ENCODE measurements at regions not wholly inside any gene's neighbourhood (a gene's known extent, or its start where the extent isn't known, plus 50 kb on each side); places are given as distances from the start of the nearest gene placed in this dataset.
A peak's percentile ranks its signal among the peaks of the same experiment; 100 is the strongest.

GRCh38 chrX:80285131-80285773 lies 135.0 kb upstream of the TENT5D start:
- no peaks in the 10 kb centered on the region for H3K36me3 ChIP-seq (ENCODE audit: low read depth)
- DNase-seq (ENCODE audit: low spot score): no peak
- H3K9me3 ChIP-seq (ENCODE audit: severe bottlenecking): no peaks in the 10 kb centered on the region
- H3K27ac ChIP-seq (ENCODE audit: poor library complexity, severe bottlenecking): no peak overlapping the region
- ATAC-seq (ENCODE audit: low read depth): no peak
- H3K27me3 ChIP-seq (ENCODE audit: insufficient read depth, poor library complexity, severe bottlenecking): no peaks in the 10 kb centered on the region
- H3K4me3 ChIP-seq (ENCODE audit: severe bottlenecking): no peak overlapping the region
- TF ChIP-seq, protein P1, sequence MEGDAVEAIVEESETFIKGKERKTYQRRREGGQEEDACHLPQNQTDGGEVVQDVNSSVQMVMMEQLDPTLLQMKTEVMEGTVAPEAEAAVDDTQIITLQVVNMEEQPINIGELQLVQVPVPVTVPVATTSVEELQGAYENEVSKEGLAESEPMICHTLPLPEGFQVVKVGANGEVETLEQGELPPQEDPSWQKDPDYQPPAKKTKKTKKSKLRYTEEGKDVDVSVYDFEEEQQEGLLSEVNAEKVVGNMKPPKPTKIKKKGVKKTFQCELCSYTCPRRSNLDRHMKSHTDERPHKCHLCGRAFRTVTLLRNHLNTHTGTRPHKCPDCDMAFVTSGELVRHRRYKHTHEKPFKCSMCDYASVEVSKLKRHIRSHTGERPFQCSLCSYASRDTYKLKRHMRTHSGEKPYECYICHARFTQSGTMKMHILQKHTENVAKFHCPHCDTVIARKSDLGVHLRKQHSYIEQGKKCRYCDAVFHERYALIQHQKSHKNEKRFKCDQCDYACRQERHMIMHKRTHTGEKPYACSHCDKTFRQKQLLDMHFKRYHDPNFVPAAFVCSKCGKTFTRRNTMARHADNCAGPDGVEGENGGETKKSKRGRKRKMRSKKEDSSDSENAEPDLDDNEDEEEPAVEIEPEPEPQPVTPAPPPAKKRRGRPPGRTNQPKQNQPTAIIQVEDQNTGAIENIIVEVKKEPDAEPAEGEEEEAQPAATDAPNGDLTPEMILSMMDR (IDR thresholded peaks at IDR 0.05; ENCODE audit: poor library complexity, severe bottlenecking): peak; percentile 46
- no peaks in the 10 kb centered on the region for H3K4me1 ChIP-seq (ENCODE audit: insufficient read depth, poor library complexity, severe bottlenecking)

- Histone ChIP-seq H3K4me1 (ENCODE audit: insufficient read depth, poor library complexity, severe bottlenecking) (no peaks in the 10 kb centered on the region), H3K4me3 (ENCODE audit: severe bottlenecking) (no peak overlapping the region), H3K27ac (ENCODE audit: poor library complexity, severe bottlenecking) (no peak overlapping the region), H3K36me3 (ENCODE audit: low read depth) (no peaks in the 10 kb centered on the region), H3K9me3 (ENCODE audit: severe bottlenecking) (no peaks in the 10 kb centered on the region), H3K27me3 (ENCODE audit: insufficient read depth, poor library complexity, severe bottlenecking) (no peaks in the 10 kb centered on the region)
- DNase-seq (ENCODE audit: low spot score) (no peak), ATAC-seq (ENCODE audit: low read depth) (no peak)
- TF ChIP-seq, protein P1 (IDR thresholded peaks at IDR 0.05; ENCODE audit: poor library complexity, severe bottlenecking): no peak
Observed at GRCh38 chrX:80290834-80291233, 129.4 kb upstream of the TENT5D start.

- ATAC-seq (ENCODE audit: low read depth): no peak
- Histone ChIP-seq H3K4me1 (ENCODE audit: insufficient read depth, poor library complexity, severe bottlenecking) (no peaks in the 10 kb centered on the region), H3K27ac (ENCODE audit: poor library complexity, severe bottlenecking) (no peak overlapping the region), H3K4me3 (ENCODE audit: severe bottlenecking) (no peak overlapping the region), H3K36me3 (ENCODE audit: low read depth) (no peaks in the 10 kb centered on the region), H3K27me3 (ENCODE audit: insufficient read depth, poor library complexity, severe bottlenecking) (no peaks in the 10 kb centered on the region), H3K9me3 (ENCODE audit: severe bottlenecking) (no peaks in the 10 kb centered on the region)
- TF ChIP-seq, protein P1 (IDR thresholded peaks at IDR 0.05; ENCODE audit: poor library complexity, severe bottlenecking): no peak
- DNase-seq (ENCODE audit: low spot score): no peak
Observed at GRCh38 chrX:80293354-80293753, 126.9 kb upstream of the TENT5D start.

GRCh38 chrX:80306007-80306406 lies 114.2 kb upstream of the TENT5D start:
- H3K9me3 ChIP-seq (ENCODE audit: severe bottlenecking): no peaks in the 10 kb centered on the region

DNA sequence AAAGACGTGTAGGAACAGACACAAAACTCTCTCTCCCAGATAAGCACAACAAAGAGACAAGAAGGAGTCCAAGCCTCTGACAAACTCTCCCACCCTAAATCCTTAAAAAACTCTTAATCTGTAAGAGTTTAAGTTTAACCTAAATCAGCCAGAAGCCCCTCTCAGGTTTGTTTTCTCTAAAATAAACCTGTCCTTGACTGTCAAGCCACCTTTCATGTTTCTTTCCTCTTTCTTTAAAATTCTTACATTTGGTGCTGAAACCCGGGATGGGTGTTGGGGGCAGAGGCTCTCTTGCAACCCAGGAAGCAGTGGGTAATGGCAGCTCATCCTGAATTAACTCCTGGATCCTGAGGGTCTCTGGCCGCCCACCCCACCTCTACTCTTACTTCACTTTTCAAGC lies 107.8 kb upstream of the TENT5D start:
- Histone ChIP-seq H3K36me3 (ENCODE audit: low read depth) (no peaks in the 10 kb centered on the region), H3K4me3 (ENCODE audit: severe bottlenecking) (no peak overlapping the region), H3K27ac (ENCODE audit: poor library complexity, severe bottlenecking) (no peak overlapping the region), H3K4me1 (ENCODE audit: insufficient read depth, poor library complexity, severe bottlenecking) (no peaks in the 10 kb centered on the region), H3K27me3 (ENCODE audit: insufficient read depth, poor library complexity, severe bottlenecking) (no peaks in the 10 kb centered on the region), H3K9me3 (ENCODE audit: severe bottlenecking) (no peaks in the 10 kb centered on the region)
- TF ChIP-seq, protein P1 (IDR thresholded peaks at IDR 0.05; ENCODE audit: poor library complexity, severe bottlenecking): no peak
- DNase-seq (ENCODE audit: low spot score) (no peak), ATAC-seq (ENCODE audit: low read depth) (no peak)

More at GRCh38 chrX:80306007-80306406, 114.2 kb upstream of the TENT5D start:
- Histone ChIP-seq H3K4me1 (ENCODE audit: insufficient read depth, poor library complexity, severe bottlenecking) (no peaks in the 10 kb centered on the region), H3K4me3 (ENCODE audit: severe bottlenecking) (no peak overlapping the region), H3K27me3 (ENCODE audit: insufficient read depth, poor library complexity, severe bottlenecking) (no peaks in the 10 kb centered on the region), H3K27ac (ENCODE audit: poor library complexity, severe bottlenecking) (no peak overlapping the region), H3K36me3 (ENCODE audit: low read depth) (no peaks in the 10 kb centered on the region)
- ATAC-seq (ENCODE audit: low read depth) (no peak), DNase-seq (ENCODE audit: low spot score) (no peak)
- TF ChIP-seq, protein P1 (IDR thresholded peaks at IDR 0.05; ENCODE audit: poor library complexity, severe bottlenecking): no peak
